H1 (cell line): ENCODE measurements at regions not wholly inside any gene's neighbourhood (a gene's known extent, or its start where the extent isn't known, plus 50 kb on each side); places are given as distances from the start of the nearest gene placed in this dataset.

ENCODE experiments used
- CTCF ChIA-PET: fragments of 300-600 bp; sonication (Branson Sonifier 250); formaldehyde crosslinking; loops from one replicate; lab custom pipeline; 2021; ENCODE audit not compliant: partially characterized antibody; lab: Charles Lee
- POLR2A ChIA-PET: fragments of 300-600 bp; sonication (Branson Sonifier 250); formaldehyde crosslinking; loops from one replicate; lab custom pipeline; 2021; ENCODE audit warnings: inconsistent platforms; ENCODE audit not compliant: partially characterized antibody; lab: Charles Lee
- DNase-seq, 2 experiments: peaks; one replicate each; pipeline versions ENCODE4 v3.0.0 to v3.0.0-alpha.2; 2010 to 2022; ENCODE audit warnings: low spot score in 2 of 2, low read depth in 1 of 2, mixed read lengths in 1 of 2
- FAIRE-seq: peaks from 2 replicates; lab custom pipeline; 2011; peaks lifted over from hg19 to GRCh38; lab: Jason Lieb, UNC
- H2AFZ ChIP-seq: 2 replicates; pipeline ENCODE4 v1.8.1; 2012; ENCODE audit warnings: low read length, inconsistent platforms
- H2AK5ac ChIP-seq: 2 replicates; pipeline ENCODE4 v1.6.1; 2013; ENCODE audit warnings: low read depth, low read length
- H2BK120ac ChIP-seq: replicated peaks from 2 replicates; pipeline ENCODE3; 2013; ENCODE audit warnings: low read depth, low read length, inconsistent platforms
- H2BK12ac ChIP-seq: 2 replicates; pipeline ENCODE4 v1.6.1; 2013; ENCODE audit warnings: low read depth, low read length
- H2BK15ac ChIP-seq: 2 replicates; pipeline ENCODE4 v1.6.1; 2013; ENCODE audit warnings: low read length
- H2BK20ac ChIP-seq: 2 replicates; pipeline ENCODE4 v1.6.1; 2013; ENCODE audit warnings: low read length
- H2BK5ac ChIP-seq: 2 replicates; pipeline ENCODE4 v1.6.1; 2013; ENCODE audit warnings: low read depth, low read length
- H3K14ac ChIP-seq: 2 replicates; pipeline ENCODE4 v1.6.1; 2013; ENCODE audit warnings: inconsistent platforms; ENCODE audit not compliant: insufficient read length
- H3K18ac ChIP-seq: 2 replicates; pipeline ENCODE4 v1.6.1; 2013; ENCODE audit warnings: low read length; ENCODE audit errors: extremely low read depth
- H3K23ac ChIP-seq: 2 replicates; pipeline ENCODE4 v1.6.1; 2013; ENCODE audit warnings: inconsistent platforms; ENCODE audit not compliant: insufficient read length
- H3K23me2 ChIP-seq: 2 replicates; pipeline ENCODE4 v1.6.1; 2013; ENCODE audit warnings: low read depth, low read length
- H3K27ac ChIP-seq: 2 replicates; pipeline ENCODE4 v1.6.1; 2011; ENCODE audit warnings: low read depth, low read length, inconsistent platforms
- H3K27me3 ChIP-seq, 4 experiments: replicated peaks in 1 of 4; 1 replicate in 1 of 4; 2 replicates in 3 of 4; pipeline versions ENCODE4 v1.6.1 to v1.8.1; 2011 to 2013; ENCODE audit warnings: low read length in 3 of 4, mild to moderate bottlenecking in 3 of 4, inconsistent platforms in 2 of 4, mixed read lengths in 2 of 4, moderate library complexity in 1 of 4; ENCODE audit not compliant: control insufficient read depth in 3 of 4, insufficient read depth in 3 of 4; ENCODE audit errors: extremely low read depth in 1 of 4
- H3K36me3 ChIP-seq, 4 experiments: 2 replicates each; pipeline versions ENCODE4 v1.6.1 to v1.8.1; 2011 to 2013; ENCODE audit warnings: mild to moderate bottlenecking in 4 of 4, low read length in 3 of 4, moderate library complexity in 2 of 4, control low read depth in 1 of 4, inconsistent platforms in 1 of 4; ENCODE audit not compliant: insufficient read depth in 4 of 4, control insufficient read depth in 2 of 4
- H3K4ac ChIP-seq: replicated peaks from 2 replicates; pipeline ENCODE3; 2013; ENCODE audit warnings: low read length, low read depth, mixed read lengths, inconsistent platforms; ENCODE audit not compliant: insufficient read length
- H3K4me1 ChIP-seq, 4 experiments: replicated peaks in 1 of 4; 1 replicate in 1 of 4; 2 replicates in 3 of 4; pipeline versions ENCODE4 v1.6.1 to v1.8.1; 2011 to 2013; ENCODE audit warnings: low read length in 3 of 4, inconsistent platforms in 2 of 4, mixed read lengths in 1 of 4; ENCODE audit not compliant: insufficient read depth in 4 of 4, control insufficient read depth in 3 of 4
- H3K4me2 ChIP-seq, 2 experiments: 2 replicates each; pipeline versions ENCODE4 v1.6.1 to v1.8.1; 2011 to 2013; ENCODE audit warnings: low read depth in 2 of 2, low read length in 2 of 2, control low read depth in 1 of 2, inconsistent platforms in 1 of 2, mild to moderate bottlenecking in 1 of 2; ENCODE audit not compliant: insufficient read depth in 1 of 2
- H3K4me3 ChIP-seq, 4 experiments: fragments of 200-600, 300-600 bp in 1 of 4; sonication (generic), shearing (Covaris generic), sonication (Bioruptor Twin) in 1 of 4; 2 replicates each; pipeline versions ENCODE4 v1.5.1 to v1.8.1; 2011 to 2016; ENCODE audit warnings: low read length in 4 of 4, low read depth in 3 of 4, control low read depth in 2 of 4, inconsistent platforms in 2 of 4, mild to moderate bottlenecking in 2 of 4, mixed read lengths in 1 of 4, moderate library complexity in 1 of 4; ENCODE audit not compliant: insufficient read depth in 2 of 4; ENCODE audit errors: extremely low read depth in 1 of 4
- H3K56ac ChIP-seq: replicated peaks from 2 replicates; pipeline ENCODE3; 2013; ENCODE audit warnings: low read depth, mild to moderate bottlenecking, mixed read lengths, low read length, inconsistent platforms; ENCODE audit not compliant: insufficient read length
- H3K79me1 ChIP-seq: 2 replicates; pipeline ENCODE4 v1.6.1; 2013; ENCODE audit warnings: low read depth, low read length, control low read depth
- H3K79me2 ChIP-seq, 2 experiments: 2 replicates each; pipeline versions ENCODE4 v1.6.1 to v1.8.1; 2012 to 2013; ENCODE audit warnings: low read length in 2 of 2, mild to moderate bottlenecking in 2 of 2, inconsistent platforms in 1 of 2; ENCODE audit not compliant: insufficient read depth in 2 of 2, control insufficient read depth in 1 of 2
- H3K9ac ChIP-seq, 4 experiments: replicated peaks in 1 of 4; 1 replicate in 1 of 4; 2 replicates in 3 of 4; pipeline versions ENCODE4 v1.6.1 to v1.8.1; 2011 to 2013; ENCODE audit warnings: low read depth in 3 of 4, low read length in 3 of 4, control low read depth in 2 of 4, mild to moderate bottlenecking in 2 of 4, moderate library complexity in 2 of 4, inconsistent platforms in 1 of 4; ENCODE audit errors: extremely low read depth in 1 of 4
- H3K9me3 ChIP-seq, 2 experiments: 2 replicates each; pipeline versions ENCODE4 v1.6.1 to v1.8.1; 2012 to 2013; ENCODE audit warnings: mild to moderate bottlenecking in 2 of 2, moderate library complexity in 2 of 2, control low read depth in 1 of 2, inconsistent platforms in 1 of 2, low read depth in 1 of 2, low read length in 1 of 2, mixed read lengths in 1 of 2; ENCODE audit not compliant: insufficient read depth in 2 of 2
- H4K20me1 ChIP-seq, 2 experiments: replicated peaks in 1 of 2; 2 replicates each; pipeline versions ENCODE3 to v1.8.1; 2011 to 2013; ENCODE audit warnings: inconsistent platforms in 2 of 2, low read length in 2 of 2, mild to moderate bottlenecking in 1 of 2; ENCODE audit not compliant: insufficient read depth in 2 of 2, control insufficient read depth in 1 of 2
- H4K5ac ChIP-seq: 2 replicates; pipeline ENCODE4 v1.6.1; 2013; ENCODE audit warnings: low read length, low read depth, mixed read lengths, inconsistent platforms; ENCODE audit not compliant: insufficient read length
- H4K8ac ChIP-seq: 2 replicates; pipeline ENCODE4 v1.8.0; 2013; ENCODE audit warnings: mild to moderate bottlenecking, moderate library complexity, low read length, inconsistent platforms; ENCODE audit not compliant: insufficient read depth; ENCODE audit errors: extremely low read depth
- H4K91ac ChIP-seq: replicated peaks from 2 replicates; pipeline ENCODE3; 2013; ENCODE audit warnings: low read length, mixed read lengths, inconsistent platforms; ENCODE audit not compliant: insufficient read length
- EGR1 ChIP-seq: IDR thresholded peaks from 2 replicates; pipeline ENCODE4 v1.6.1; 2011; ENCODE audit warnings: low read depth, low read length, borderline replicate concordance
- JUN ChIP-seq: IDR thresholded peaks from 2 replicates; pipeline ENCODE4 v1.6.1; 2011; ENCODE audit warnings: low read depth, mild to moderate bottlenecking, improper control_type of control experiment, low read length
- JUND ChIP-seq: IDR thresholded peaks from 2 replicates; pipeline ENCODE4 v1.6.1; 2011; ENCODE audit warnings: mild to moderate bottlenecking, improper control_type of control experiment, low read length
- KDM4A ChIP-seq: IDR thresholded peaks from one replicate; pipeline ENCODE4 v1.7.1; 2012; ENCODE audit warnings: low read depth, mild to moderate bottlenecking, moderate library complexity, low read length, inconsistent platforms; ENCODE audit not compliant: severe bottlenecking
- PHF8 ChIP-seq: fragments of 200-600 bp; sonication (generic); conservative IDR thresholded peaks from 2 replicates; pipeline ENCODE4 v1.7.1; 2012; ENCODE audit warnings: low read depth, mild to moderate bottlenecking, inconsistent platforms, low read length, moderate library complexity
- POU5F1 ChIP-seq: IDR thresholded peaks from 2 replicates; pipeline ENCODE4 v1.6.1; 2011; ENCODE audit warnings: low read depth, mild to moderate bottlenecking, low read length, moderate library complexity
- RXRA ChIP-seq: IDR thresholded peaks from 2 replicates; pipeline ENCODE4 v1.6.1; 2011; ENCODE audit warnings: low read depth, mild to moderate bottlenecking, low read length, moderate library complexity; ENCODE audit not compliant: insufficient read depth
- SIX5 ChIP-seq: IDR thresholded peaks from 2 replicates; pipeline ENCODE4 v1.6.1; 2011; ENCODE audit warnings: mild to moderate bottlenecking, low read depth, low read length
- SRF ChIP-seq: IDR thresholded peaks from 2 replicates; pipeline ENCODE4 v1.6.1; 2011; ENCODE audit warnings: mild to moderate bottlenecking, low read depth, low read length, moderate library complexity
- WGBS, 2 experiments: shearing (Covaris generic) in 1 of 2; methylation state at CpG; one replicate each; pipeline versions ENCODE4 v1.1.6 to v1.1.7; 2013 to 2015; ENCODE audit warnings: low lambda C conversion rate in 2 of 2, mixed read lengths in 2 of 2, inconsistent platforms in 1 of 2, low coverage in 1 of 2, missing lambda C conversion rate in 1 of 2; ENCODE audit not compliant: insufficient replicate concordance in 2 of 2, insufficient coverage in 1 of 2, insufficient read length in 1 of 2; ENCODE audit errors: extremely low coverage in 1 of 2, missing lambda C conversion rate in 1 of 2; 5-methylcytosine and 5-hydroxymethylcytosine counted together
- TF ChIP-seq, protein P1 (sequence below): IDR thresholded peaks from 2 replicates; pipeline ENCODE4 v1.6.1; 2012; ENCODE audit warnings: low read length, inconsistent platforms
- TF ChIP-seq, protein P2 (sequence below): IDR thresholded peaks from 2 replicates; pipeline ENCODE4 v1.6.1; 2011; ENCODE audit warnings: low read length, improper control_type of control experiment

- H3K27ac ChIP-seq, result no peak overlapping the region
- CTCF ChIA-PET, result interaction anchor here (3.0 to 5.7 kb wide), 2 partner anchors 9 to 122 kb away, joined by 26 to 29 read pairs; no protein-coding TSS in a partner anchor
- 80% methylated on average over 1 of the region's 1 CpG; no CpG with 5 or more reads in 1 of the 2 experiments for WGBS, 2 experiments
- TF ChIP-seq KDM4A, result no peak
- TF ChIP-seq EGR1, result no peak
- TF ChIP-seq, protein P1, sequence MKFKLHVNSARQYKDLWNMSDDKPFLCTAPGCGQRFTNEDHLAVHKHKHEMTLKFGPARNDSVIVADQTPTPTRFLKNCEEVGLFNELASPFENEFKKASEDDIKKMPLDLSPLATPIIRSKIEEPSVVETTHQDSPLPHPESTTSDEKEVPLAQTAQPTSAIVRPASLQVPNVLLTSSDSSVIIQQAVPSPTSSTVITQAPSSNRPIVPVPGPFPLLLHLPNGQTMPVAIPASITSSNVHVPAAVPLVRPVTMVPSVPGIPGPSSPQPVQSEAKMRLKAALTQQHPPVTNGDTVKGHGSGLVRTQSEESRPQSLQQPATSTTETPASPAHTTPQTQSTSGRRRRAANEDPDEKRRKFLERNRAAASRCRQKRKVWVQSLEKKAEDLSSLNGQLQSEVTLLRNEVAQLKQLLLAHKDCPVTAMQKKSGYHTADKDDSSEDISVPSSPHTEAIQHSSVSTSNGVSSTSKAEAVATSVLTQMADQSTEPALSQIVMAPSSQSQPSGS, result no peak
- TF ChIP-seq RXRA, result no peak
- TF ChIP-seq, protein P2, sequence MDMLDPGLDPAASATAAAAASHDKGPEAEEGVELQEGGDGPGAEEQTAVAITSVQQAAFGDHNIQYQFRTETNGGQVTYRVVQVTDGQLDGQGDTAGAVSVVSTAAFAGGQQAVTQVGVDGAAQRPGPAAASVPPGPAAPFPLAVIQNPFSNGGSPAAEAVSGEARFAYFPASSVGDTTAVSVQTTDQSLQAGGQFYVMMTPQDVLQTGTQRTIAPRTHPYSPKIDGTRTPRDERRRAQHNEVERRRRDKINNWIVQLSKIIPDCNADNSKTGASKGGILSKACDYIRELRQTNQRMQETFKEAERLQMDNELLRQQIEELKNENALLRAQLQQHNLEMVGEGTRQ, result no peak
- no peak for TF ChIP-seq PHF8
- TF ChIP-seq SIX5, result no peak
- no peak for TF ChIP-seq POU5F1
- no peak for TF ChIP-seq JUND
- no peak for TF ChIP-seq SRF
- no peak for TF ChIP-seq JUN
Observed at GRCh38 chr3:34005886-34006285, 207.5 kb downstream of the PDCD6IP start.

More at GRCh38 chr3:34005886-34006285, 207.5 kb downstream of the PDCD6IP start:
- no peak overlapping the region for H3K23ac ChIP-seq
- H4K8ac ChIP-seq, result no peak overlapping the region
- no peaks in the 10 kb centered on the region for H3K9me3 ChIP-seq
- POLR2A ChIA-PET, result no interaction called here
- no peak overlapping the region for H4K91ac ChIP-seq
- H3K18ac ChIP-seq, result no peak overlapping the region
- H2AK5ac ChIP-seq, result no peak overlapping the region
- no peak overlapping the region for H4K5ac ChIP-seq
- no peaks in the 10 kb centered on the region for H3K79me2 ChIP-seq
- FAIRE-seq (no peak), DNase-seq (no peak)
- H4K20me1 ChIP-seq, result no peaks in the 10 kb centered on the region
- H3K14ac ChIP-seq, result no peak overlapping the region
- H3K4me3 ChIP-seq, result no peak overlapping the region
- H2BK12ac ChIP-seq, result no peak overlapping the region
- H3K23me2 ChIP-seq, result peaks cover 2% of the 10 kb centered on the region; the same call in 1 of the 2 replicates
- H3K4ac ChIP-seq, result no peak overlapping the region
- H3K4me2 ChIP-seq, result no peak overlapping the region
- peaks cover 0 to 10% (median 6%) of the 10 kb centered on the region in 4 experiments; a peak in 4 of 7 replicates for H3K4me1 ChIP-seq
- H2AFZ ChIP-seq, result no peak overlapping the region
- H3K9ac ChIP-seq, result no peak overlapping the region
- no peaks in the 10 kb centered on the region for H3K36me3 ChIP-seq
- no peak overlapping the region for H2BK15ac ChIP-seq
- H2BK5ac ChIP-seq, result no peak overlapping the region
- no peaks in the 10 kb centered on the region for H3K27me3 ChIP-seq
- H3K79me1 ChIP-seq, result no peaks in the 10 kb centered on the region
- H2BK120ac ChIP-seq, result no peak overlapping the region
- no peak overlapping the region for H2BK20ac ChIP-seq
- no peak overlapping the region for H3K56ac ChIP-seq
